Thyroid gland (tissue), 4 donors: ENCODE measurements at regions not wholly inside any gene's neighbourhood (a gene's known extent, or its start where the extent isn't known, plus 50 kb on each side); places are given as distances from the start of the nearest gene placed in this dataset.

Experiments used
- POLR2A ChIP-seq, 2 donors: fragments of 450-650 bp; IDR thresholded peaks; one replicate each; pipeline ENCODE4 v1.6.1; 2017; ENCODE audit warnings: antibody characterized with exemption in 2 of 2, mild to moderate bottlenecking in 2 of 2, moderate library complexity in 1 of 2
- TF ChIP-seq, protein P1 (sequence below), 6 experiments: fragments of 200-600 bp in 3 of 6; fragments of 450-650 bp in 3 of 6; sonication (generic) in 3 of 6; IDR thresholded peaks; one replicate each; pipeline ENCODE4 v1.5.1; 2016 to 2019; ENCODE audit warnings: antibody characterized with exemption in 6 of 6, mild to moderate bottlenecking in 2 of 6, inconsistent platforms in 1 of 6, moderate library complexity in 1 of 6

DNA sequence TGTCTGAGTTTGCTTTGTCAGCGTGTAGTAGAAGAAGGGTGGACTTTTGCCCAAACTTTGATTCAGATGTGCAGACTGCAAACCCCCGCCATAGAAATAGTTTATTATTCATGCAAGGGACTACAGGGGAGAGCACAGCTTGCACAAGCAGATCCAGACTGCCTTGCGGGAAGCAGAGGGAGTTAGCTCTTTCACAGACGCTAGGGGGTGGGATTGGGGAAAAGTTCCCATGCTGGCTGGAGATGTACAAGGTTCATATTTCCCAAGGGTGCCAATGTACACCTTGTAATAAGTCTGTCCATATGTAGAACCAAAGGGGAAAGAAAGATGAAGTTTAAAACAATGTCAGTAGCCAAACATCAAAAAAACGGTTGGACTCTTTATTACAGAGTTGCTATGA lies 749.7 kb upstream of the COX7C start:
- TF ChIP-seq, protein P1, sequence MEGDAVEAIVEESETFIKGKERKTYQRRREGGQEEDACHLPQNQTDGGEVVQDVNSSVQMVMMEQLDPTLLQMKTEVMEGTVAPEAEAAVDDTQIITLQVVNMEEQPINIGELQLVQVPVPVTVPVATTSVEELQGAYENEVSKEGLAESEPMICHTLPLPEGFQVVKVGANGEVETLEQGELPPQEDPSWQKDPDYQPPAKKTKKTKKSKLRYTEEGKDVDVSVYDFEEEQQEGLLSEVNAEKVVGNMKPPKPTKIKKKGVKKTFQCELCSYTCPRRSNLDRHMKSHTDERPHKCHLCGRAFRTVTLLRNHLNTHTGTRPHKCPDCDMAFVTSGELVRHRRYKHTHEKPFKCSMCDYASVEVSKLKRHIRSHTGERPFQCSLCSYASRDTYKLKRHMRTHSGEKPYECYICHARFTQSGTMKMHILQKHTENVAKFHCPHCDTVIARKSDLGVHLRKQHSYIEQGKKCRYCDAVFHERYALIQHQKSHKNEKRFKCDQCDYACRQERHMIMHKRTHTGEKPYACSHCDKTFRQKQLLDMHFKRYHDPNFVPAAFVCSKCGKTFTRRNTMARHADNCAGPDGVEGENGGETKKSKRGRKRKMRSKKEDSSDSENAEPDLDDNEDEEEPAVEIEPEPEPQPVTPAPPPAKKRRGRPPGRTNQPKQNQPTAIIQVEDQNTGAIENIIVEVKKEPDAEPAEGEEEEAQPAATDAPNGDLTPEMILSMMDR (IDR thresholded peaks at IDR 0.05): no peak
- no peak for TF ChIP-seq POLR2A (IDR thresholded peaks at IDR 0.05)
